ENCODE measurements at regions not wholly inside any gene's neighbourhood (a gene's known extent, or its start where the extent isn't known, plus 50 kb on each side); places are given as distances from the start of the nearest gene placed in this dataset.
"Not testable (repeated sequence)": the region's sequence is repeated elsewhere in the genome, so short reads cannot be mapped to it uniquely, and the experiment has no call there.

GRCh38 chr16:47816511-47816910 is 339.3 kb downstream of the ABCC12 start:
- TF ChIP-seq MYC (IDR thresholded peaks at IDR 0.05; ENCODE audit: low read depth, low read length): no peak

GRCh38 chr16:47815655-47816054 is 340.1 kb downstream of the ABCC12 start:
- no peak for DNase-seq (ENCODE audit: low read depth)
- TF ChIP-seq MAX (IDR thresholded peaks at IDR 0.05; ENCODE audit: low read depth, low read length): no peak
- no peak for TF ChIP-seq MYC (IDR thresholded peaks at IDR 0.05; ENCODE audit: low read depth, low read length)
- TF ChIP-seq POLR2A (IDR thresholded peaks at IDR 0.05; ENCODE audit: extremely low read depth, insufficient read length): no peak
- TF ChIP-seq, protein P1, sequence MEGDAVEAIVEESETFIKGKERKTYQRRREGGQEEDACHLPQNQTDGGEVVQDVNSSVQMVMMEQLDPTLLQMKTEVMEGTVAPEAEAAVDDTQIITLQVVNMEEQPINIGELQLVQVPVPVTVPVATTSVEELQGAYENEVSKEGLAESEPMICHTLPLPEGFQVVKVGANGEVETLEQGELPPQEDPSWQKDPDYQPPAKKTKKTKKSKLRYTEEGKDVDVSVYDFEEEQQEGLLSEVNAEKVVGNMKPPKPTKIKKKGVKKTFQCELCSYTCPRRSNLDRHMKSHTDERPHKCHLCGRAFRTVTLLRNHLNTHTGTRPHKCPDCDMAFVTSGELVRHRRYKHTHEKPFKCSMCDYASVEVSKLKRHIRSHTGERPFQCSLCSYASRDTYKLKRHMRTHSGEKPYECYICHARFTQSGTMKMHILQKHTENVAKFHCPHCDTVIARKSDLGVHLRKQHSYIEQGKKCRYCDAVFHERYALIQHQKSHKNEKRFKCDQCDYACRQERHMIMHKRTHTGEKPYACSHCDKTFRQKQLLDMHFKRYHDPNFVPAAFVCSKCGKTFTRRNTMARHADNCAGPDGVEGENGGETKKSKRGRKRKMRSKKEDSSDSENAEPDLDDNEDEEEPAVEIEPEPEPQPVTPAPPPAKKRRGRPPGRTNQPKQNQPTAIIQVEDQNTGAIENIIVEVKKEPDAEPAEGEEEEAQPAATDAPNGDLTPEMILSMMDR (IDR thresholded peaks at IDR 0.05; ENCODE audit: low read depth, low read length): no peak
- no peak overlapping the region for H3K4me3 ChIP-seq (ENCODE audit: low read depth, low read length)

More at GRCh38 chr16:47816511-47816910, 339.3 kb downstream of the ABCC12 start:
- no peak for DNase-seq (ENCODE audit: low read depth)
- no peak overlapping the region for H3K4me3 ChIP-seq (ENCODE audit: low read depth, low read length)

GRCh38 chr16:47811758-47812157 is 344.0 kb downstream of the ABCC12 start:
- not testable (repeated sequence) for H3K4me3 ChIP-seq (ENCODE audit: low read depth, low read length); DNase-seq (ENCODE audit: low read depth)

DNA sequence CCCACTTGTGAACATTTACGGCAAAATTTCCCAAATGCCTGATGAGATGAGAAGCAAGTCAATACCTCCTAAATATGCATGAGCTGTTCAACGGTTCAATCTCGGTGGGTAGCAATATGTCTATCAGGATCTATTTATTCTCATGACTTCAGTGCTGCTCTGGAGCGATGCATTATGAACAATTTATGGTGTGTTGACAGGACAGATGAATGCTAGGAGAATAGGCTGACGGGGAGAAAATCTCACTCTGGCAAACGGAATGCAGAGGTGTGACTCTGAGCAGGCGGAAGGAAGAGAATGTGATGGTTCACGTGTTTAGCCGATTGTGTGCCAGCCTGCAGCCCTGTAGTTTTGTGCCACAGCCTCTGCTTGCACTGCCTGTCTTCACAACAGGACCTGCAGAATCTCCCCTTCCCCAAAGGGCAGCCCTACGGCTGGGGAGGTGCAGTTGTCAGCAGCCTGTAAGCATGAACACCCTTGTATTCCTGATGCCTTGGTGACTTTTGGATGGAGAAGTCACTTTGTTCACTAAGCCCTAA is 345.2 kb downstream of the PHKB start:
- DNase-seq (ENCODE audit: low read depth): no peak
- no peak for TF ChIP-seq POLR2A (IDR thresholded peaks at IDR 0.05; ENCODE audit: extremely low read depth, insufficient read length)
- TF ChIP-seq, protein P1 (IDR thresholded peaks at IDR 0.05; ENCODE audit: low read depth, low read length): no peak
- no peak for TF ChIP-seq MYC (IDR thresholded peaks at IDR 0.05; ENCODE audit: low read depth, low read length)
- no peak for TF ChIP-seq MAX (IDR thresholded peaks at IDR 0.05; ENCODE audit: low read depth, low read length)

DNA sequence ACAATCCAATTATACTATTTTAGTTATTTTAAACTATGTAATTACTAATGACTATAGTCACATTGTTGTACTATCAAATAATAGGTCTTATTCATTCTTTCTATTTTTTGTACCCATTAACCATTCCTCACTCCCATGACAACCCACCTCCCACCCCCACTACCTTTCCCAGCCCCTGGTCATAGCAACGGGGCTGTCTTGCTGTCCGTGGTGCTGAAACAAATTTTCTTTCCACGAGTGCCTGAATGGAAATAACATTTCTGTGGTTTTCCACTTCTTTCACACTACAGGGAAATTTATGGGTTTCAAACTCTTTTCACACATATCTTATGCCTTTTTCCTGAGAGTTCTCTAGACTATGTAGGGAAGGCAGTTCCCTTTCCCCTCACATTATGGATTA is 326.6 kb downstream of the PHKB start:
- peak; percentile 32 for DNase-seq (ENCODE audit: low read depth)
- H3K4me3 ChIP-seq (ENCODE audit: low read depth, low read length): no peak overlapping the region
- TF ChIP-seq, protein P1 (IDR thresholded peaks at IDR 0.05; ENCODE audit: low read depth, low read length): no peak
- TF ChIP-seq MYC (IDR thresholded peaks at IDR 0.05; ENCODE audit: low read depth, low read length): no peak

More for the DNA sequence above, 345.2 kb downstream of the PHKB start:
- H3K4me3 ChIP-seq (ENCODE audit: low read depth, low read length): no peak overlapping the region

DNA sequence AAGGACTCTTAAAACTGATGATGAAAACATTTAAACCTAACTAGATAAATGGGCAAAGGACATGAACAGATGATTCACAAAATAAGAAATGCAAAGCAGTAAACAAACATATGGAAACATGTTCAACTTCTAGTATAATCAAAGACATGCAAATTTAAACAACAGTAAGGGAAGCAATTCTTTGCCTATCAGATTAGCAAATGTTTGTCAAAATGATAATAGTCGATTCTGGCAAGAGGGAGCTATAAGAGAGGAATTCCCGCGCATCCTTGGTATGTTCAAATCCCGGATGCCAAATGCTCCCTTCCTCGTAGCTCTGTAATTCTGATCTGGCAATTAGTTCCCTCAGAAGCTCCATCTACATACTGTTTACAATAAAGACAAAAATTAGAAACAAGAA is 320.5 kb downstream of the PHKB start:
- TF ChIP-seq MAX (IDR thresholded peaks at IDR 0.05; ENCODE audit: low read depth, low read length) (no peak), POLR2A (IDR thresholded peaks at IDR 0.05; ENCODE audit: extremely low read depth, insufficient read length) (no peak), MYC (IDR thresholded peaks at IDR 0.05; ENCODE audit: low read depth, low read length) (no peak)
- TF ChIP-seq, protein P1 (IDR thresholded peaks at IDR 0.05; ENCODE audit: low read depth, low read length): no peak
- DNase-seq (ENCODE audit: low read depth): no peak
- H3K4me3 ChIP-seq (ENCODE audit: low read depth, low read length): no peak overlapping the region

DNA sequence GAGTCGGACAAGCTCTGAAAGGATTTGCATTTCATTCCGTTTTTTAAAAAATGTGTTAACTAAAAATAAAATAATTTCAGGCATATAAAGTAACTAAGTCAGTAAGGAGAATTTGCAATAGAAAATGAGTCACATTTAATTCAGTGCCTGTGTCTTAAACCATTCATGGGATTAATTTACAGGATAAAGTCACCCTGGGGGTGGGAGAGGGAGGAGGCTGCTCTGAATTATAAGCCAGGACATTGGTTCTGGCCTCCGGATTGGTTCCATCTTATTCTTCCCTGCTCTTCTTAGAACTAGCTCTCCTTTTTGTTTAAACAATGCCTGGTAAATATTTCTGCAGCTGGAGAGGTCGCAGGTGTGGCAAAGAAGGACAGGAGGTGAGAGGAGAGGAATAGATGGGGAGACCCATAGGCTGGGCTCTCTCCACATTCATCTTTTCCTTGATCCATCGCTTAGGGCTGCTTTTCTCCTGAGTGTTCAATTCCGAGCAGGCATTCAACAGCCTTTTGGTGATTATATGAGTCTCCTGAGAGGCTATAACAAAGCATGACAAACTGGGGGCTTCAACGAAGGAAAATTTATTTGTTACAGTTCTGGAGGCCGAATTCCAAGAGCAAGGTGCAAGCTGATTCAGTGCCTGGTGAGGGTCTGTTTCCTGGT is 319.2 kb downstream of the PHKB start:
- H3K4me3 ChIP-seq (ENCODE audit: low read depth, low read length): no peak overlapping the region
- no peak for TF ChIP-seq POLR2A (IDR thresholded peaks at IDR 0.05; ENCODE audit: extremely low read depth, insufficient read length)
- TF ChIP-seq MAX (IDR thresholded peaks at IDR 0.05; ENCODE audit: low read depth, low read length): no peak
- TF ChIP-seq, protein P1 (IDR thresholded peaks at IDR 0.05; ENCODE audit: low read depth, low read length): no peak
- TF ChIP-seq MYC (IDR thresholded peaks at IDR 0.05; ENCODE audit: low read depth, low read length): no peak
- DNase-seq (ENCODE audit: low read depth): no peak
